Neuronal stem cell (in vitro differentiated cells): ENCODE measurements at regions not wholly inside any gene's neighbourhood (a gene's known extent, or its start where the extent isn't known, plus 50 kb on each side); places are given as distances from the start of the nearest gene placed in this dataset.

Source experiments
- DNase-seq: peaks from one replicate; pipeline ENCODE4 v3.0.0-alpha.2; 2013; ENCODE audit warnings: low spot score
- H2AFZ ChIP-seq: one replicate; pipeline ENCODE4 v1.6.1; 2013; ENCODE audit warnings: mild to moderate bottlenecking, low read length, inconsistent platforms
- H2AK5ac ChIP-seq: 2 replicates; pipeline ENCODE4 v1.6.1; 2013; ENCODE audit warnings: low read depth, mild to moderate bottlenecking, inconsistent platforms, low read length, moderate library complexity, mixed read lengths
- H2BK120ac ChIP-seq: 2 replicates; pipeline ENCODE4 v1.6.1; 2013; ENCODE audit warnings: low read depth, mild to moderate bottlenecking, inconsistent platforms, low read length, moderate library complexity, mixed read lengths
- H2BK12ac ChIP-seq: one replicate; pipeline ENCODE4 v1.6.1; 2013; ENCODE audit warnings: low read length, inconsistent platforms
- H2BK15ac ChIP-seq: 2 replicates; pipeline ENCODE4 v1.6.1; 2013; ENCODE audit warnings: mild to moderate bottlenecking, low read length, inconsistent platforms, mixed read lengths
- H2BK5ac ChIP-seq: one replicate; pipeline ENCODE4 v1.6.1; 2013; ENCODE audit warnings: inconsistent platforms, mild to moderate bottlenecking, low read length, moderate library complexity
- H3K14ac ChIP-seq: one replicate; pipeline ENCODE4 v1.6.1; 2013; ENCODE audit warnings: low read length, inconsistent platforms
- H3K18ac ChIP-seq: 2 replicates; pipeline ENCODE4 v1.6.1; 2013; ENCODE audit warnings: low read length, inconsistent platforms
- H3K23ac ChIP-seq: 2 replicates; pipeline ENCODE4 v1.6.1; 2013; ENCODE audit warnings: low read depth, mild to moderate bottlenecking, mixed read lengths, low read length, inconsistent platforms; ENCODE audit not compliant: poor library complexity
- H3K27ac ChIP-seq: replicated peaks from 3 replicates; pipeline ENCODE4 v1.5.1; 2013; ENCODE audit warnings: low read length, inconsistent platforms
- H3K27me3 ChIP-seq, 3 experiments: 2 replicates each; pipeline ENCODE4 v1.6.1; 2013; ENCODE audit warnings: low read length in 3 of 3, mild to moderate bottlenecking in 2 of 3, inconsistent platforms in 1 of 3, low read depth in 1 of 3, mixed read lengths in 1 of 3, moderate library complexity in 1 of 3; ENCODE audit not compliant: control insufficient read depth in 3 of 3, insufficient read depth in 3 of 3
- H3K36me3 ChIP-seq, 2 donors: replicated peaks in 1 of 2; 2 replicates each; pipeline ENCODE4 v1.6.1; 2013; ENCODE audit warnings: low read length in 2 of 2; ENCODE audit not compliant: control insufficient read depth in 2 of 2, insufficient read depth in 2 of 2
- H3K4ac ChIP-seq: 2 replicates; pipeline ENCODE4 v1.6.1; 2013; ENCODE audit warnings: inconsistent platforms, mild to moderate bottlenecking, low read length, moderate library complexity
- H3K4me1 ChIP-seq, 2 donors: 1 replicate in 1 of 2; 2 replicates in 1 of 2; pipeline ENCODE4 v1.6.1; 2013; ENCODE audit warnings: low read length in 2 of 2, low read depth in 1 of 2; ENCODE audit not compliant: control insufficient read depth in 2 of 2, insufficient read depth in 1 of 2
- H3K4me2 ChIP-seq: one replicate; pipeline ENCODE4 v1.6.1; 2013; ENCODE audit warnings: mild to moderate bottlenecking, low read length, inconsistent platforms; ENCODE audit not compliant: insufficient read depth, poor library complexity, severe bottlenecking
- H3K4me3 ChIP-seq, 2 donors: 2 replicates each; pipeline ENCODE4 v1.5.1; 2013; ENCODE audit warnings: low read length in 2 of 2, mild to moderate bottlenecking in 2 of 2, inconsistent platforms in 1 of 2, moderate library complexity in 1 of 2
- H3K79me1 ChIP-seq: one replicate; pipeline ENCODE4 v1.6.1; 2013; ENCODE audit warnings: low read depth, mild to moderate bottlenecking, inconsistent platforms, low read length, moderate library complexity
- H3K9ac ChIP-seq: one replicate; pipeline ENCODE4 v1.6.1; 2013; ENCODE audit warnings: mild to moderate bottlenecking, low read depth, low read length, inconsistent platforms; ENCODE audit not compliant: poor library complexity
- H3K9me3 ChIP-seq, 2 donors: replicated peaks in 1 of 2; 2 replicates each; pipeline versions ENCODE3 to v1.6.1; 2013; ENCODE audit warnings: low read length in 2 of 2, mild to moderate bottlenecking in 2 of 2, inconsistent platforms in 1 of 2, low read depth in 1 of 2, mixed read lengths in 1 of 2, moderate library complexity in 1 of 2; ENCODE audit not compliant: control insufficient read depth in 2 of 2, insufficient read depth in 1 of 2
- H4K8ac ChIP-seq: one replicate; pipeline ENCODE4 v1.6.1; 2013; ENCODE audit warnings: low read depth, mild to moderate bottlenecking, inconsistent platforms, low read length, moderate library complexity
- H4K91ac ChIP-seq: one replicate; pipeline ENCODE4 v1.6.1; 2013; ENCODE audit warnings: low read length, low read depth, mild to moderate bottlenecking, inconsistent platforms; ENCODE audit not compliant: poor library complexity
- WGBS, 2 donors: extraction: QIAGEN DNeasy Blood & Tissue Kit; methylation state at CpG; one replicate each; pipeline ENCODE4 v1.1.7; 2013; ENCODE audit warnings: missing lambda C conversion rate in 2 of 2, mixed read lengths in 1 of 2; ENCODE audit not compliant: insufficient read length in 2 of 2, insufficient replicate concordance in 1 of 2; ENCODE audit errors: extremely low coverage in 2 of 2; 5-methylcytosine and 5-hydroxymethylcytosine counted together

DNA sequence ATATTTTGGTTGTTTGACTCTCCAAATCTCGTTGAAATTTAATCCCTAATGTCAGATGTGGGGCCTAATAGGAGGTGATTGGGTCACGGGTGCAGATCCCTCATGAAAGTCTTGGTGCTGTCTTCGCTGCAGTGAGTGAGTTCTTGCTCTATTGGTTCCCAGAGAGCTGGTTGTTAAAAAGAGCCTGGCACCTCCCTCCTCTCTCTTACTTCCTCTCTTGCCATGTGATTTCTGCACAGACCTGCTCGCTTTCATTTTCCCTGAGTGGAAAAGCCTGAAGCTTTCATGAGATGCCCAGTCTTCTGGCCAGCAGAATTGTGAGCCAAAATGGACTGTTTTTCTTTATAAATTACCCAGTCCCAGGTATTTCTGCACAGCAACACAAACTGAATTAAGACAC is 221.6 kb downstream of the MAT2B start:
- no peak for DNase-seq
- Histone ChIP-seq H2BK12ac (no peak overlapping the region), H4K8ac (no peak overlapping the region), H3K9me3 (no peaks in the 10 kb centered on the region), H3K18ac (no peak overlapping the region), H3K4me1 (no peaks in the 10 kb centered on the region), H2BK15ac (no peak overlapping the region), H4K91ac (no peak overlapping the region), H3K9ac (no peak overlapping the region), H3K27me3 (no peaks in the 10 kb centered on the region), H2AFZ (no peak overlapping the region), H3K4ac (no peak overlapping the region), H2AK5ac (no peak overlapping the region), H3K27ac (no peak overlapping the region), H3K4me3 (no peak overlapping the region), H2BK5ac (no peak overlapping the region), H3K36me3 (no peaks in the 10 kb centered on the region), H3K4me2 (no peak overlapping the region), H3K23ac (no peak overlapping the region), H2BK120ac (no peak overlapping the region), H3K79me1 (no peaks in the 10 kb centered on the region), H3K14ac (no peak overlapping the region)
- no CpG with 5 or more reads among the region's 4 CpGs for WGBS, 2 donors

DNA sequence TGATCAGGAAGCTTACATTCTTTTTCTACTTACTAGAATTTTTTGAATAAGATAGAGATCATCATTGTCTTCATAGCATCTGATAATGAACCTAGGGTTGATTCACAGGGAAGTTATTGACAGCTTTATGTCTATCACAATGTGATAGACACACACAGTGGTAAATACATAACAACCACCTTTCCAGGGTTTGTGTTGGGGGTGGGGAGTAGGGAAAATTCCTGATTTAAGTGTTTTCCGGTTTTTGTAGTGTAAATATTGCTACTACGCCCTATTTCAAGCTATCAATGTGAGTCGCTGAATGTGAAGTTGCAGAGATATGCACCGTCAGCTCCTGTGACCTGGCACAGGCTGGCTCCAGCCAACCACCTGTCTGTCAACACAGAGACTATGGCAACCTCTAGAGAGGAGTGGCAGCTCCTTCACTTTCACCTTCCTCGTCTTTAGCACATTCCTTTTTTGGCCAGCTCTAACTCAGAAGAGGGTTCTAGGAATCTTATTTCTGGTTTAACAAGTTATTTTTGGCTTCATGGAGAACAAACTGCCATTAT is 224.9 kb downstream of the MAT2B start:
- H3K9ac ChIP-seq, result no peak overlapping the region
- no peaks in the 10 kb centered on the region for H3K36me3 ChIP-seq
- no peaks in the 10 kb centered on the region for H3K9me3 ChIP-seq
- H2BK120ac ChIP-seq, result no peak overlapping the region
- H3K4me1 ChIP-seq, result no peaks in the 10 kb centered on the region
- no CpG with 5 or more reads among the region's 5 CpGs for WGBS, 2 donors
- H3K23ac ChIP-seq, result no peak overlapping the region
- no peak overlapping the region for H3K27ac ChIP-seq
- no peak overlapping the region for H2BK15ac ChIP-seq
- no peak overlapping the region for H4K8ac ChIP-seq
- H2BK5ac ChIP-seq, result no peak overlapping the region
- H2AK5ac ChIP-seq, result no peak overlapping the region
- no peak overlapping the region for H2BK12ac ChIP-seq
- H4K91ac ChIP-seq, result no peak overlapping the region
- H3K4me2 ChIP-seq, result no peak overlapping the region
- DNase-seq, result no peak
- no peak overlapping the region for H3K4ac ChIP-seq
- H3K14ac ChIP-seq, result no peak overlapping the region
- no peak overlapping the region for H2AFZ ChIP-seq
- no peaks in the 10 kb centered on the region for H3K79me1 ChIP-seq
- no peak overlapping the region for H3K18ac ChIP-seq
- no peaks in the 10 kb centered on the region for H3K27me3 ChIP-seq
- no peak overlapping the region for H3K4me3 ChIP-seq

- no peak overlapping the region for H2BK5ac ChIP-seq
- no peak overlapping the region for H3K27ac ChIP-seq
- H4K8ac ChIP-seq, result no peak overlapping the region
- H2AK5ac ChIP-seq, result no peak overlapping the region
- H2BK120ac ChIP-seq, result no peak overlapping the region
- H3K4me2 ChIP-seq, result no peak overlapping the region
- H2BK12ac ChIP-seq, result no peak overlapping the region
- H3K36me3 ChIP-seq, result no peaks in the 10 kb centered on the region
- H3K4me1 ChIP-seq, result no peaks in the 10 kb centered on the region
- H3K27me3 ChIP-seq, result no peaks in the 10 kb centered on the region
- no peak overlapping the region for H2AFZ ChIP-seq
- H3K9me3 ChIP-seq, result no peaks in the 10 kb centered on the region
- no peak overlapping the region for H3K4ac ChIP-seq
- no peak overlapping the region for H3K18ac ChIP-seq
- WGBS, 2 donors, result no CpG with 5 or more reads among the region's 2 CpGs
- no peak overlapping the region for H3K23ac ChIP-seq
- no peak overlapping the region for H3K9ac ChIP-seq
- no peak overlapping the region for H2BK15ac ChIP-seq
- no peak for DNase-seq
- H3K4me3 ChIP-seq, result no peak overlapping the region
- no peak overlapping the region for H4K91ac ChIP-seq
- no peaks in the 10 kb centered on the region for H3K79me1 ChIP-seq
- no peak overlapping the region for H3K14ac ChIP-seq
Measured at GRCh38 chr5:163731256-163731655, 225.8 kb downstream of the MAT2B start.

- Histone ChIP-seq H3K4me3 (no peak overlapping the region), H2BK12ac (no peak overlapping the region), H3K4me1 (no peaks in the 10 kb centered on the region), H2BK15ac (no peak overlapping the region), H2BK5ac (no peak overlapping the region), H4K8ac (no peak overlapping the region), H2BK120ac (no peak overlapping the region), H3K14ac (no peak overlapping the region), H3K4me2 (no peak overlapping the region), H3K79me1 (no peaks in the 10 kb centered on the region), H2AFZ (peak overlapping the region; percentile 60), H3K4ac (no peak overlapping the region), H3K27ac (no peak overlapping the region), H3K23ac (no peak overlapping the region), H3K27me3 (no peaks in the 10 kb centered on the region), H3K36me3 (no peaks in the 10 kb centered on the region), H2AK5ac (no peak overlapping the region), H3K9me3 (no peaks in the 10 kb centered on the region), H3K18ac (no peak overlapping the region), H3K9ac (no peak overlapping the region), H4K91ac (no peak overlapping the region)
- no CpG with 5 or more reads among the region's 4 CpGs for WGBS, 2 donors
- no peak for DNase-seq
Measured at GRCh38 chr5:163735069-163735468, 229.7 kb downstream of the MAT2B start.
